Sigmoid colon (tissue), 6 donors: ENCODE measurements at regions not wholly inside any gene's neighbourhood (a gene's known extent, or its start where the extent isn't known, plus 50 kb on each side); places are given as distances from the start of the nearest gene placed in this dataset.

Source experiments
- DNase-seq: peaks from one replicate; pipeline ENCODE4 v3.0.0-alpha.2; 2019
- H3K27ac ChIP-seq, 4 donors: fragments of 200-600 bp; sonication (generic); one replicate each; pipeline ENCODE4 v1.5.1; 2016 to 2019; ENCODE audit warnings: mild to moderate bottlenecking in 1 of 4
- H3K27me3 ChIP-seq, 3 donors: fragments of 200-600 bp; sonication (generic); one replicate each; pipeline ENCODE4 v1.5.1; 2019; ENCODE audit warnings: mild to moderate bottlenecking in 1 of 3
- H3K36me3 ChIP-seq, 4 donors: fragments of 200-600 bp; sonication (generic); one replicate each; pipeline ENCODE4 v1.5.1; 2016 to 2019
- H3K4me1 ChIP-seq, 4 donors: fragments of 200-600 bp; sonication (generic); one replicate each; pipeline ENCODE4 v1.5.1; 2017 to 2019
- H3K4me3 ChIP-seq, 4 donors: fragments of 200-600 bp; sonication (generic); one replicate each; pipeline ENCODE4 v1.5.1; 2017 to 2019; ENCODE audit warnings: mild to moderate bottlenecking in 2 of 4, moderate library complexity in 1 of 4
- H3K9me3 ChIP-seq, 4 donors: fragments of 200-600 bp in 3 of 4; sonication (generic) in 3 of 4; one replicate each; pipeline versions ENCODE4 v1.5.1 to v1.6.1; 2013 to 2019
- EP300 ChIP-seq, 4 donors: sonication (generic); formaldehyde crosslinking; IDR thresholded peaks; one replicate each; pipeline ENCODE4 v1.6.1; 2017; ENCODE audit warnings: antibody characterized with exemption in 4 of 4
- POLR2A ChIP-seq, 2 donors: fragments of 450-650 bp; IDR thresholded peaks; one replicate each; pipeline ENCODE4 v1.6.1; 2016; ENCODE audit warnings: antibody characterized with exemption in 2 of 2, mild to moderate bottlenecking in 2 of 2, moderate library complexity in 2 of 2
- POLR2AphosphoS5 ChIP-seq, 4 donors: sonication (generic); formaldehyde crosslinking; IDR thresholded peaks; one replicate each; pipeline ENCODE4 v1.6.1; 2017; ENCODE audit warnings: antibody characterized with exemption in 4 of 4
- WGBS, 2 donors: extraction: QIAGEN DNeasy Blood & Tissue Kit; methylation state at CpG; one replicate each; pipeline ENCODE4 v1.1.7; 2013; 5-methylcytosine and 5-hydroxymethylcytosine counted together
- intact Hi-C: fragments of 100-400 bp; cut with DNase I; formaldehyde crosslinking; loops from one replicate; pipeline ENCODE4 v1.15.1; 2023
- TF ChIP-seq, protein P1 (sequence below), 4 experiments: fragments of 450-650 bp in 3 of 4; fragments of 200-600 bp in 1 of 4; IDR thresholded peaks; one replicate each; pipeline ENCODE4 v1.5.1; 2016 to 2019; ENCODE audit warnings: antibody characterized with exemption in 4 of 4, mild to moderate bottlenecking in 3 of 4, moderate library complexity in 2 of 4
- donor health status: healthy with polysubstance abuse.
- donor health status: healthy.

DNA sequence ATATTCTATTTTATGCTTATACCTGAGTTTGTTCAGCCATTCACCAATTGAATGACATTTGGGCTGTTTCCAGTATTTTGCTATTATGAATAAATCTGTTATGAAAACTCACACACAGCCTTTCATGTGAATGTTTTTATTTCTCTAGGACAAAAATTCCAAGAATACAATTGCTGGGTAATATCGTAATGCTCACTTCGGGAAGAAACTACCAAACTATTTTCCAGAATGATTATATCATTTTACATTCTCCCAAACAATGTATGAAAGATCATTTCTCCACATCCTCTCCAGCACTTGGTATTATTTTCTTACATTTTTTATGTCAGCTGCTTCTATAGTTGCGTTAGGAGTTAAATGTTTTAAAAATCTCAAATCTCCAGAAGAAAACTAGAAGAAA, 58.3 kb upstream of the LHFPL2 start:
- 86 to 87% methylated on average over 3 of the region's 3 CpGs for WGBS, 2 donors
- no peak overlapping the region for H3K4me3 ChIP-seq
- no peak overlapping the region for H3K27ac ChIP-seq
- no peaks in the 10 kb centered on the region for H3K9me3 ChIP-seq
- TF ChIP-seq POLR2AphosphoS5 (IDR thresholded peaks at IDR 0.05): no peak
- TF ChIP-seq POLR2A (IDR thresholded peaks at IDR 0.05): no peak
- TF ChIP-seq, protein P1, sequence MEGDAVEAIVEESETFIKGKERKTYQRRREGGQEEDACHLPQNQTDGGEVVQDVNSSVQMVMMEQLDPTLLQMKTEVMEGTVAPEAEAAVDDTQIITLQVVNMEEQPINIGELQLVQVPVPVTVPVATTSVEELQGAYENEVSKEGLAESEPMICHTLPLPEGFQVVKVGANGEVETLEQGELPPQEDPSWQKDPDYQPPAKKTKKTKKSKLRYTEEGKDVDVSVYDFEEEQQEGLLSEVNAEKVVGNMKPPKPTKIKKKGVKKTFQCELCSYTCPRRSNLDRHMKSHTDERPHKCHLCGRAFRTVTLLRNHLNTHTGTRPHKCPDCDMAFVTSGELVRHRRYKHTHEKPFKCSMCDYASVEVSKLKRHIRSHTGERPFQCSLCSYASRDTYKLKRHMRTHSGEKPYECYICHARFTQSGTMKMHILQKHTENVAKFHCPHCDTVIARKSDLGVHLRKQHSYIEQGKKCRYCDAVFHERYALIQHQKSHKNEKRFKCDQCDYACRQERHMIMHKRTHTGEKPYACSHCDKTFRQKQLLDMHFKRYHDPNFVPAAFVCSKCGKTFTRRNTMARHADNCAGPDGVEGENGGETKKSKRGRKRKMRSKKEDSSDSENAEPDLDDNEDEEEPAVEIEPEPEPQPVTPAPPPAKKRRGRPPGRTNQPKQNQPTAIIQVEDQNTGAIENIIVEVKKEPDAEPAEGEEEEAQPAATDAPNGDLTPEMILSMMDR (IDR thresholded peaks at IDR 0.05): no peak
- no peak for TF ChIP-seq EP300 (IDR thresholded peaks at IDR 0.05)
- no peaks in the 10 kb centered on the region for H3K4me1 ChIP-seq
- no peaks in the 10 kb centered on the region for H3K27me3 ChIP-seq
- intact Hi-C loops: no loop called here
- H3K36me3 ChIP-seq: no peaks in the 10 kb centered on the region
- DNase-seq: no peak

DNA sequence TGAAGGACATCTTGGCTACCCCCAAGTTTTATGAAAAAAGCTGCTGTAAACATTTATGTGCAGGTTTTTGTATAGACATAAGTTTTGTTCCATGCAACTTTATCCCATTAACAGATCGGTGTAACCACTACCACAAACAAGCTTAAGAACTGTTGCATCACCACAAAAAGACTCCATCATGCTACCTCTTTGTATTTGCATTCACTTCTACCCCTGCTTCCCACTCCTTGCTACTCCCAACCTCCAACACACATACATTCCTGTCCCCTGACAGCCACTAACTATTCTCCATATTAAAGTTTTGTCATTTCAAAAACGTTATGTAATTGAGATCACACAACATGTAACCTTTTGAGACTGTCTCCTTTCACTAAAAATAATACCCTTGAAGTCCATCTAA, 57.8 kb upstream of the LHFPL2 start:
- 70 to 86% methylated on average over 2 of the region's 2 CpGs for WGBS, 2 donors
- Histone ChIP-seq H3K27me3 (no peaks in the 10 kb centered on the region), H3K4me1 (no peaks in the 10 kb centered on the region), H3K4me3 (no peak overlapping the region), H3K9me3 (no peaks in the 10 kb centered on the region), H3K36me3 (no peaks in the 10 kb centered on the region), H3K27ac (no peak overlapping the region)
- intact Hi-C loops: no loop called here
- DNase-seq: no peak
- no peak for TF ChIP-seq POLR2A (IDR thresholded peaks at IDR 0.05)
- TF ChIP-seq EP300 (IDR thresholded peaks at IDR 0.05): no peak
- TF ChIP-seq, protein P1 (IDR thresholded peaks at IDR 0.05): no peak
- TF ChIP-seq POLR2AphosphoS5 (IDR thresholded peaks at IDR 0.05): no peak

DNA sequence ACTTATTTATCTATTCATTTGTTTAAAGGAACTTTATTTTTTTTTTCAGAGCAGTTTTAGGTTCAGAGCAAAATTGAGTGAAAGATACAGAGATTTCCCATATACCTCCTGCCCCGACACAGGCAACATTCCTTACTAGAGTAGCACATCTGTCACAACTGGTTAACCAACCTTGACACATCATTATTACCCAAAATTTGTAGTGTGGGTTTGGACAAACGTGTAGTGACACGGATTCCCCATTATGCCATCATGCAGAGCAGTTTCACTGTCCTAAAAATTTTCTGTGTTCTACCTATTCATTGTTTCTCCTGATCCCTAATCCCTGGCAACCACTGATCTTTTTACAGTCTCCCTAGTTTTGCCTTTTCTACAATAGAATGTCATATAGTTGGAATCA, 57.3 kb upstream of the LHFPL2 start:
- no peaks in the 10 kb centered on the region for H3K9me3 ChIP-seq
- WGBS, 2 donors: 90 to 93% methylated on average over 3 of the region's 3 CpGs
- intact Hi-C loops: no loop called here
- TF ChIP-seq POLR2A (IDR thresholded peaks at IDR 0.05): no peak
- TF ChIP-seq, protein P1 (IDR thresholded peaks at IDR 0.05): no peak
- TF ChIP-seq EP300 (IDR thresholded peaks at IDR 0.05): no peak
- no peak for TF ChIP-seq POLR2AphosphoS5 (IDR thresholded peaks at IDR 0.05)
- H3K27ac ChIP-seq: no peak overlapping the region
- H3K27me3 ChIP-seq: no peaks in the 10 kb centered on the region
- no peak overlapping the region for H3K4me3 ChIP-seq
- H3K36me3 ChIP-seq: no peaks in the 10 kb centered on the region
- H3K4me1 ChIP-seq: no peaks in the 10 kb centered on the region
- no peak for DNase-seq

DNA sequence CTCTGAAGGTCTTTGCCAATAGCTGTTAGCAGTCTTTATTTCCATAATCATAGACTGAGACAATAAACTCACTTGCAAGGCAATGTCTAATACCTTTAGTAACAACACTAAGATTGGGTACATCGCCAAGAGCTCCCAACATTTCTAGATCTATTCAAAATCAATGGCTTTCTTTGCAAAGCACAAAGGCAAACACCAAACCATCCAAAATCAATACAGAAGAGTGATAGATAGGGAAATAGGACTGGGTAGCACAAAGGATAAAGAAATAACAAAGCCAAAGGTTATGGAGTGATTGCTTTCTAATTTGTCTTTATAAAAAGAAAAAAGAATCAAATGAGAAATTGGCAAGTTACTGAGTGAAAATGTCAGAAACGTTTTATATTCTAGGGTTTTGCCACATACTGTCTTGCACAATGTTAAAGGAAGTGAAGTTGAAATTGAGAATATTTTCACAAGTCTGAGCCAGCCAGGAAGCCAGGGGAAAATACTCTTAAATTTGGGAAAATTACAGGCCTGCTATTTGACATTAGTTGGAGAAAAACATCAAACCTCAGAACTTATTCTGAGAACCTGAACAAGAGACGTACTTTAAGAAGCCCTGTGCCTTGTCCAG, 53.3 kb upstream of the LHFPL2 start:
- TF ChIP-seq EP300 (IDR thresholded peaks at IDR 0.05) (no peak), POLR2A (IDR thresholded peaks at IDR 0.05) (no peak), POLR2AphosphoS5 (IDR thresholded peaks at IDR 0.05) (no peak)
- TF ChIP-seq, protein P1 (IDR thresholded peaks at IDR 0.05): no peak
- Histone ChIP-seq H3K4me1 (peaks cover 0 to 13% (median 9%) of the 10 kb centered on the region in 4 donors), H3K36me3 (no peaks in the 10 kb centered on the region), H3K27me3 (no peaks in the 10 kb centered on the region), H3K9me3 (no peaks in the 10 kb centered on the region), H3K4me3 (no peak overlapping the region), H3K27ac (no peak overlapping the region)
- DNase-seq: no peak
- intact Hi-C loops: no loop called here
- 82 to 86% methylated on average over 3 of the region's 3 CpGs for whole genome bisulfite sequencing, 2 donors
